NCI-H2196 (cell line): ENCODE measurements at regions not wholly inside any gene's neighbourhood (a gene's known extent, or its start where the extent isn't known, plus 50 kb on each side); places are given as distances from the start of the nearest gene placed in this dataset.
A peak's percentile ranks its signal among the peaks of the same experiment; 100 is the strongest.

ENCODE experiments used
- DNase-seq: peaks from one replicate; lab custom pipeline; 2025; ENCODE audit not compliant: unreplicated experiment; lab: John Stamatoyannopoulos, UW

DNA sequence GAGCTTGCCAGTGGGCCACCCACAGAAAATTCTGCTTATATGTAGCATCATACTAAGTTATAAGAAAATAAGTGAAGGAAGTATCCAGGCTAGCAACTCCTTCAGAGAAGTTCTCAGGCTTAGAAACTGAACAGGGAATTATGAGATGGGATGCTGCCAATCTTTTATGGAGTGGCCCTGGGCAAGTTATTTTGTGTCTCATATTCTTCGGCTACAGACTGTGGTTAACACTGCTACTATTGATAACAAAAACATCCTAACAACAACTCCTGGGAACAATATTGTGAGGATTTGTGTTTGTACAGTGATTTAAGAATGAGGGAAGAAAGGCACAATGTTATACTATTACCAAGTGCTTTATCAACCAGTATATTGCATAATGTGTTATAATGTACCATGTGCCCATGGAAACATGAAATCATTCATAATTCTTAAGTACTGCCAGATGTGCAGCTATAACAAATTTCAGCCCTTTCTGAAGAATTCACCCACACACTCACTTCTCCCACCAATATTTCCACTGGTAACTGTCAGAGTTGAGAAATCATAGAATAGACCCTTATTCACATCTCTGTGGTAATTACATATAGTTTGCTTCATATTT is 113.3 kb upstream of the SOX5 start:
- no peak for DNase-seq

DNA sequence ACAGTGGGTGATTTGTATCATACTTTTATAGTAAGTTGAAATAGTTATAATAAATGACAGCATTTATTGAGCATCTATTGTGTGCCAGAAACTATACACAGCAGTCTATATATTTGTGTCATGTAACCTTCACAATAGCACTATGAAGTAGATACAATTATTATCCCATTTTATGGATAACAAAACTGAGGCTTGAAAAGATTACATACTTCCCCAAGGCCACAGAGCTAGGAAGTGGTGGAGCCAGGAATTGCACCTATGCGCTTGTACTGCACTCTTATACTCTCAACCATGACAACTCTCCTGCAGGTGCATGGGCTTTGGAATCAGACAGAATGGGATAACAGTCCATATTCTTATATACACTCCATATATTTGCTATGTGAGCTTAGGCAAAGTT is 110.6 kb upstream of the SOX5 start:
- DNase-seq, result no peak

DNA sequence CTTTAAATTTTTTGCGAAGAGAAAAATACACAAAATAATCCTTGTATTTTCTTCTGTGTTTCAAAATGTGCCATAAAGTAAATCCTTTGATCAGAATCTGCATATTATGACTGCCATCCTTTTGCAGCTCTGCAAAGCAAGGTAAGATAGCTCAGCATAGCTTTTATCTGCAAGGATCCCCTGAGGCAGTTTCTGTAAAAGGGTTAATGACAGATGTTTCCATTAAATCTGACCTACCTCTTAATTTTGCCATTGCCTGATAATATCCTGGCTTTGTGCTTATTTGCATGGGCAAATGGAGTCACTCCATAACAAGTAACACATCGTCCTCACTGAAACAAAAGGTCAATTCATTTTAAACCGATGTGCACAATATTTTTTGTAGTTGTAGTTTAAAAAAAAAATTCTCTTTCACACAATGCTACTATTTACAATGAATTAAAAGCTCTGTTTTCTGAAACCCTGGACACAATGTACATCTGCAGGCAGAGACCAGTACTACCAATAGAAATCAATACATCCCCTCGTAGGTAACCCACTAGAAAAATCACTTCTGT is 108.5 kb upstream of the SOX5 start:
- DNase-seq, result no peak

DNA sequence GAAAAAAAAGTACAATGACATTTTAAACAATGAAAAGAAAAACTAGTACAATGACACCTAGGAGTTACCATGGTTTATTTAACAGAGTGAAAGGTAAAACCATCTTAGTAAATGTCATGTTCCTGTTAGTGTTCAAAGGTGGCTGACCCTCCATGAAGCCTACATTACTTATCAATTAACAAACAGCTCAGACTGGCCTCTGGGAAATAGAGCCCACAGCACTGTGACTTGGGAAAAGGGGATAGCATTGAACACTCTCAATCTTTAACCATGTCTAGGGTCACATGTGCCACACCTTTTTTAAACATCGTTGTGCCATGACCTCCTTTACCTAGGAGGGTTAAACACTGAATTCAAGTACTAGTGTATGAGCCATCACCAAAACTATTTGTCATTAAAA is 106.3 kb upstream of the SOX5 start:
- no peak for DNase-seq

DNA sequence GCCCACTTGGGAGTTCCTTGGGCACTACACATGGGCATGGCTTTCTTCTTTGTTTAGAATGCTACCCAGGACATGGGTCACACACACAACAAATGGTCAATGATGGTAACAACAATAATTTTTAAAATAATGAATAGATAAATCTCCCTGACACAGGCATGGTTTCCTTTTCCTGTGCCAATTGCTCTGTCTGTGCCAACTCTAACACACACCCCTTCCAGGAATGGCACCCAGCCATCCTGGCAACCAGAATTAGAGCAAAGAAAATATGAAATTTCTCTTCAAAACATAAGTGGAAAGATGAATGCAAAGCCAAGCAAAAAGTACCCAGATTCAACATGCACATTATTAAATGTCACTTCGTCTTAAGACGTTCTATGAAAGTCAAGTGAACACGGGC is 104.9 kb upstream of the SOX5 start:
- peak; percentile 46 for DNase-seq

DNA sequence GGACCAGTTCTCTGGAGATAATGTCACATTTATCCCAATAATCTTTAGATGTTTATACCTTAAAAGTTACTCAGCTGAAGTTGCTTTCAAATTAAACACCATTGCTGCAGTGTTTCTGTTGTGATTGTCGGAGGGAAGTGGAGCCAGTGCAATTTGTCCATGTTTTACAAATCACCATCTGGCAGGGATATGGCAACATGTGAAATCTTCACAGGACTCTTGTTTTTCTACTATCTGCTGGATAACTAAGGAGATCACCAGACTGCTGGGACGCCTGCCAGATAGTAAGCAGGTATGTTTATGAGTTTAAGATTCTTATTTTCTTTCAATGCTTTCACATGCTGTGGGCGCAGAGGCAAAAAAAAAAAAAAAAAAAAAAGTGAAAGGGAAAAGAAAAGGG is 100.3 kb upstream of the SOX5 start:
- no peak for DNase-seq

DNA sequence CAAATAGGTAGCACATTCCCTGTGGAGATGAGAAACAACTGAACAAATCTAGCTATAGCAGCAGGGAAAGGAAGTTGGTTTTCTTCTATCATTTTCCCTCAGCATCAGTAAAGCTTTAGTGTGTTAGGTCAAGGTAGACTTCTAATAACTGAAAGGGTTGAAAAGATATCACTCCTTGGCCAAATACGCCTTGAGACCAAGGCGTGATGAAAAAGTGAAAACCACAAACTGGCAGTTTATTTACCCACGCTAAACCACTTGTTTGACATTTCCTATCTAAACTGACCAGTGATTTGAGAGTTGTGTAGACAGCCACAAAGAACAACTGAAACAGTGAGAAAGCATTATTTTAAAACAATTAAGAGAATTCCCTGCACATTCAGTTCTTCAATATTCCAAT is 99.6 kb upstream of the SOX5 start:
- no peak for DNase-seq

DNA sequence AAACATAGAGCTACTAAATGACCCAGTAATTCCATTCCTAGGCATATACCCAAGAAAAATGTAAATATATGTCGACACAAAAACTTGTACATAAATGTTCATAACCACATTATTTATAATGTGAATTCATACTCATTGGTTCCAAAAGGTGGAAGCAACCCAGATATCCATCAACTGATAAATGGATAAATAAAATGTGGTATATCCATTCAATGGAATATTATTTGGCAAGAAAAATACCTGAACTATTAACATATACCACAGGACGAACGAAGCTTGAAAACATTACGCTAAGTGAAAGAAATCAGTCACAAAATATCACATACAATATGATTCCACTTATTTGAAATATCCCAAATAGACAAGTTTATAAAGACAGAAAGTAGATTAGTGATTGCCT is 99.0 kb upstream of the SOX5 start:
- DNase-seq, result no peak

DNA sequence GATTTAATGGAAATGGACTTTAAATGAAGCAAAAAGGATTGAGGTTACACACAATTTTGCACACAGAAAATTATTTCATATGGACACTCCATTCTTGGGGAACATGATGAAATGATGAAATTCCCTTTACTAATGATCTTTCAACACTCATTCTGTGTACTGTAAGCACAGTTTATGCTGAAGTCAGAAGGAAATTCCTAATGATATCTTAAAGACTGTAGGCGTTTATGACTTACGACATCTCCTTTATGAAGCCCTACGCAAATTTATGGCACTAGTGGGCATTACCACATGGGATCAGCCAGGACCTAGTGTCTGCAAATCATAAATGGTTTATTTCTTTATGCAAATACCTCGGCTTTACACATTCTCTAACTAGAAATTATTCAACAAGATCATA is 97.9 kb upstream of the SOX5 start:
- DNase-seq, result no peak

DNA sequence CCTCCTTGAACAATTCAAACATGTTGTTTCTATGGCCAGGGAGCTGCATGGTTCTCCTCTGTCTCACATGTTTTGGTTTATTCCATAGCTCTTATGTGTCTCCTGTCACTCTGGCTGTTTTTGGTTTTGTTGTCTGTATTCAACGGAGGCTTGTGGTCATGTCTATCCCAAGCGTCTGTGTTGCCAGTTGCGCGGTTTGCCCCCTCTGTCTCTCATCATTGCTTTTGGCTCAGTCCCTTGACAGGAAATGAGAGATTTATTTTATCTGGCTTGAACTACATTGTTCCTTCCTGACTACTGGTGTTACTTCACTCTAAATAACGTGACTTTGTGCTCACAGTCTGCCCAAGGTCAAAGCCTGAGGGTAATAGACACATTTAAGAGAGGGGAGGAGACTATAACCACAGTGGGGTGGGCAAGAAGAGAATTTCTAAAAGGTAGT is 96.4 kb upstream of the SOX5 start:
- DNase-seq, result no peak

DNA sequence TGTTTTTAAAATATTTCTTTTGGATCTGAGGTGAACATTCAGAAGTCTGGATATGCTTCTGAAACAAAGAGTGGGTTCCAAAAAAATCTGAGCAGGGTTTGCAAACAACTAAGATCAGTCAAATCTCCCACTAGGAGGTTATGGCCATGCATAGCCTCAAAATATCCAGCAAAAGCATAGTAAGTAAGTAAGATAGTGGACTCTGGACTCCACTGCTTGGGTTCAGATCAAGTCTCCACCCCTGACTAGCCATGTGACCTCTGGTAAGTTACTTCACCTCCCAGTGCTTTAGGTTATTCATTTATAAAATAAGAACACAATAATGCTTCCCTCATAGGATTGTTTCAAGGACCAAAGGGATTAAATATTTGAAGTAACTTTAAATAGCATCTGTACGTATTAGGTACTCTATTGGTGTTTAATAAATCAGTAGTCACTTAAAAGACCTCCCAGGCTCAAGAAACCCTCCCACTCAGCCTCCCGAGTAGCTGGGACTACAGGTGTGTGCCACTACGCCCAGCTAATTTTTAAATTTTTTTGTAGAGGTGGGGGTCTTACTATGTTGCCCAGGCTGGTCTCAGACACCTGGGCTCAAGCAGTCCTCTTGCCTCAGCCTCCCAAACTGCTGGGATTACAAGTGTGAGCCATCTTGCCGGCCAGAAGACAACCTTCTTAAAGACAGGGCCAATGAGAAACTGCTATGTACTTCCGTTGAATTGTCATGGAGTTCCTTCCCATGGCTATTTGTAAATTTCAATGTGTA is 95.7 kb upstream of the SOX5 start:
- no peak for DNase-seq

DNA sequence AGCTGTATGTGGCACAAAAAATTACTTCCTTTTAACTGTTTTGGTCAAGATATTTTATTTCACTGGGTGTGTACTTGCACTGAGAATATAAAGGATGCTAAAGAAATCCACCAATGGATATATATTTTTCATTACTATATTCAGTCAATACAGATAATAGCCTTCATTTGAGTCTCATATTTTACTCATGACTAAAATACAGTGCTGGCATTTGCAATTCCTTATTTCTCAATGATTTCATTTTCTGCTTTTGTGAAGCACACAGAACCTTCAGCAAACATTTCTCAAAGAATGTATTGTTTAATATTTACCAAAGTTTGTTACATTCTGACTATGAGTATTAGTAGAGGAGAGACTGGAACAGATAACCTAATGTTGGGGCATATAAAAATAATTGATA is 93.2 kb upstream of the SOX5 start:
- DNase-seq, result no peak

DNA sequence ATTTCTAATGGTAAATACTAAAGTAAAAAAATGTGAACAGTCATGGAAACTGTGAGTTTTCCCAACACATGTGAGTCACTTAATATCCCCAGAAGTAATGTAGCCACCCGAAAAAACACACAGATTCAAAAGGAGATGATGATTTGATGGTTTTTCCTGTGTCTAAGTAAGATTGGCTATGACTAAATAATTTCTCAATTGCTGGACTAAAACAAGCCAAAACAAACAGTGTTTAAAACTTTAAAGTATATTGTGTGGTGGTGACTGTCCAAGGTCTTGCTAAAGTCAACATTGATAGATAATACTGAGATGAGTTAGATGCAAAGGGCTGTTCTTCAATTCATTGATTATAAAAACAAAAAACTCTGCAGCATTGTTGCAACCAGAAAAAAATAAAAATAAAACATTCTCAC is 89.6 kb upstream of the SOX5 start:
- no peak for DNase-seq

DNA sequence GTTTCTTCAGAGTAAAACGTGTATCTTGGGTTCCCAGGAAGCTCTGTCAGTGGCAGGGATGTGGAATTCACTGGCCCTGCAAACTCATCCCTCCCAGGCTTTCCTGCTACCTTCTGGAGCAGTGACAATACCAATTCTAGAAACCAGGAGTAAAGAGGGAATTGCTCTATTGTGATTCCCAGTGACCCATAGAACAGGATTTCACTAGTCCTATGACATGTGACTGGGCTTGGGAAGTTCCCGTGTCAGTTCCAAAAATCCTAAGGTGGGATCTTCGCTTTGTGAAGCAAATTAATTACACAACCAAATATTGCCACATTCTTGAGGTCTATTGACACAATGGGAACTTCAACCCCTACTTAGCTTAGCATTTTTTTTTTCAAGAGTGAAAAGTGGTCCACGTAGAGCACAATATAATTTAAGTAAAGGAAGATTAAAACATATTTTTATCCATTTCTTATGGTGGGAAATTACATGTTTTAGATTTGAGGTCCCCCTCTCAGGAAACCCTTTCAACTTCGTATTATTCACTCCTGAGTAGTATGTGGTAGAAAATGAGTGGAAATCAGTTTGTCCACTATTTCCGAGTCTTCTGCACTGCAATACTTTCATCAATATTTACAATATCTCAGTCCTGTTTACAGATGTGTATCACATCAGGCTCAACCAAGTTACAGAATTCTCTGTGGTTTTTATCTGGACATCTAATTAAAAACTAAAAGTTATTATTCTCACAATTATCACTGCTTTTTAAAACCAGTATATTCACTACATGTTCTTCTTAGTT is 88.9 kb upstream of the SOX5 start:
- no peak for DNase-seq

DNA sequence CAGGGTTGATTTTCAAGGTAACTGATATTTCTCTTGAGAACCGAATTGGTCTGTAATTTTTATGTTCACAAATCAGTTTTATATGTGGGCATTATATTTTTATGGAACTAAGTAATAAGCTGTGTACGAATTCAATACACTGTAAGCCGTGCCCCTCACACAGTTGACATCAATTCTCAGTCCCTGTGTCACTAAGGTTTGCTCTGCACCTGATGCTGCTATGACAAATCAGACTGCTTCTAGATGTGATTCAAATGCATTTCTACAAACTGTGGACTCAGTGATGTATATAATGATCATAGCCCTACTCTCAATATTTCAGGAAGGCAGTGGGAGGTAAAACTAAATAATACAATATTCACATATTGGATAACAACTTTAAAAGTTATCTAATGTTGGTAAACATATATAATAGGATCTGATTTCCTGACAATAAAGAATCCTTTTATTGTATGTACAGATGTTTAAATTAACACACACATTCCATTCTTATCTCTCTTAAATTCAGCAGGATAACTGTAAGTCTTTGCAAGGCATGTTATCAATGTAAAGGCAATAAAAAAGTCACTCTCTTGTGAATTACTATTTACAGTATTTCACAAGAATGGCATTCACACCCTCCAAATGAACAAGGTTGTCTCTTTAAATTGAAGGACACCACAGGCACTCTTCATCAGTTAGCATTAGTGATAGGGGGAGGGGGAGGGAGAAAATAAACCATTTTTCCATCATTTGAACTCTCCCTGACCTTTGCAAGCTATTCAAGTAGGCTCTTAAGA is 87.2 kb upstream of the SOX5 start:
- DNase-seq, result no peak

DNA sequence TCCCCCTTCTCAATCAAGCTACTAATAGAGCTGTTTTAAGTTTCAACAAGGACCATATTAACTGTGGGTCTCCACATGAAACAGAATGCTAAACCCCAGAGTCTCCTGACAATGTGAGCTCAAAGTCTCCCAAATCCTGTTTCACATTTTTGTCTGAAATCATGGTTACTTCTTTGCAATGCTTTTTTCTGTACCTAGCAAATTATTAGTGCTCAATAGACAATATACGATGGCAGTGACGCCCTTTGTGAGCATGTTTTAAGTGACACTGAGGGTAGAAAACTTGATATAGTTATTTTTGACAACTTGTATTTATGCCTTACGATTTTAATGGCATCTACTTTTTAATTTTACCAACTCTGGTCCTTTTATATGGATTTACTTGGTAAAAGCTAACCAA is 85.4 kb upstream of the SOX5 start:
- no peak for DNase-seq

DNA sequence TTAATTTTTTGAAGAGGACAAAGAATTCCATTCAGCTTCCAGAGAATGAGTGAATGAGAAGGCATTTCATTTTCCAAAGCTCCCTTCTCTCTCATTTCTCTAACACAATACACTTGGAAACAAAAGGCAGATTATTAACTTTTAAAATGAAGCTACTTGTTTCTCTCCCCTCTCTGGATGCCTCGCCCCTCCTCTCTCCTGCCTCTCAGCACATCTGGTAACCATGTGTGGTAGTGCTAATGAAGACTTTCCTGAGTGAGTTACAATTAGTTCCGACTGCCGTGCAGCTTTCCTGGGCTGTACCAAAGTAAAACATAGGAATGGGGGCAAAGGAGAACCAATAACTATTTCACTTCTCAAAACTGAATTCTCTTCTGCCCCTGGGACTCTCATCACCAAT is 84.7 kb upstream of the SOX5 start:
- DNase-seq, result no peak

DNA sequence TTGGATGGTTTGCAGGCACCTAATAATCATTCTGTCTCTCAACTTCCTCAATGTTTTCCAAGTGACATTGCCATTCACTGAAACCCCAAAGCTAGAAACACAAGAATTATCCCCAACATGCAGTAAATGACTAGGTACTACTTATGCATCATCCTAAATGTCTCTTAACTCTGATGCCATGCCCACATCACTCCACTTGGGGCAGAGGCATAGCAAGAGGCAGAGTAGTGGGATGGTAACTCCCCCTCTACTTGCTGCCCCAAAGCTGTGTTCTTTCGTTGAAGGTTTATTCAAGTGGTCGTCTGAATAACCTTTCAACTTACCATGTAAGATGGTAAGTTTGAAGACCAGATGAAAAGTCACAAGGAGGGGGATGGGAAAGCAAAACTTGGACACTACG is 77.9 kb upstream of the SOX5 start:
- DNase-seq, result no peak

DNA sequence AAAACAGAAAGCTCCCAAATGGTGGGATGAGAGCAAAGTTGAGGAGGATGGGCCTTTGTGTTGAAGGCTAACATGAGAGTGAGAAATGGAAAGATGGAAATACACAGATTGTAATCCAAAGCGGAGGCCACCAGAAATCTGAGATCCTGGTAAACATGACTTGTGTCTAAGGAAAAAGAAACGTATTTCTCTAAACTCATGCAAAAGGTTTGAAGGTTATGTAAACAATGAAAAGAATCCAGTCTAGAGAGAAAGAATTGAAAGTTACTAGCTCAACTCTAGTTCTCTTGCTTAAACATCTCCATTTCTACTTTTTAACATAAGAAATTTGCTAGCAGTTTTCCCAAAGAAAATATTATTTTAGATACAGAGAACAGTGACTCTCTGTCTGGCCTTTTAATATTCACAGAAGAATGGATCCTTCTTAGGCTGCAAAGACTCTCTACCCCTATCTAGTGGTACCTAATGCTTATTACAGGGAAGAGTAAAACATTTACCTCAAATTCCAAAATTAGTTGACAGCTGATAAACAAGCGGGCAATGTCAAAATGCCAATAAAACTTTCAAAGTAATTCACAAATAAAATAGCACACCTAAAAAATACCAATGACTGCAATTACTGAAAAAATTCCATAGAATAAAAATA is 75.8 kb upstream of the SOX5 start:
- no peak for DNase-seq

DNA sequence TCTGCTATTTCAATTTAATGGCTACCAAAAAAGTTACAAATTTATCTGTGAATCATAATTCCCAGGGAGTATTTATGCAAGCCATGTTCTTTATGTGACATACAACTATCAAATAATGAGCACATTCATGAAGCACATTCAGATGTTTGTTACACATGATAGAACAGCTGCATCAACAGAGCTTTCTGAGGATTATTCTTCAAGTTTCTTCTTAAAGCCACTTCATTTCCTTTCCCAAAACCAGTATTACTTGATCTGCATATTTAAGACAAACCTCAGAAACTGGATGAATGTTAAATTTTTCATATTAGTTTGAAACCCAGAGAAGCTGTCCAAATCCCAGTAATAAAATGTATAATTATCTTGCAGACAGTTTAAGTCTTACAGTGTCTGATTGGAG is 73.6 kb upstream of the SOX5 start:
- no peak for DNase-seq

DNA sequence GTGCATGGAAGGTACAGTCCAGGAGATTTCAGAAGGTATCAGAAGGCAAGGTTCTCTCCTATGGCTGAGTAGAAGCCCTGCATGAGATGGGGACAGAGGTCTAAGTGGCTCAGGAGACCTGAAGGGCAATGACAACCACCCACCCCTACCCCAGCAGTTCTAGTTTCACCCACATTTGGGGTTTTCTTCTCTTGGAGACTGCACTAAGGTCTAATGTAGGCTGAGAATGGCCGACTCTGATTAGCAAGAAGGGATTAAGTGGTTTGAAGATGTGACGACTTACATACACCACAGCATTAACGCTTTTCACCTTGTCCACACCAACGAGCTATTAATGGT is 71.7 kb upstream of the SOX5 start:
- DNase-seq, result no peak
